ENCODE measurements at regions not wholly inside any gene's neighbourhood (a gene's known extent, or its start where the extent isn't known, plus 50 kb on each side); places are given as distances from the start of the nearest gene placed in this dataset.

- peak; percentile 38 to 59 for DNase-seq (ENCODE audit: low read depth in 2 of 2)
Observed at GRCh38 chr3:102229062-102229655, 205.7 kb upstream of the ZPLD1 start.

- no peak for DNase-seq (ENCODE audit: low read depth in 2 of 2)
Observed at GRCh38 chr3:102230057-102230456, 204.8 kb upstream of the ZPLD1 start.

- DNase-seq (ENCODE audit: low read depth in 2 of 2) = no peak
Observed at GRCh38 chr3:102233881-102234280, 200.9 kb upstream of the ZPLD1 start.

GRCh38 chr3:102235679-102236078 lies 199.1 kb upstream of the ZPLD1 start:
- no peak for DNase-seq (ENCODE audit: low read depth in 2 of 2)

- DNase-seq (ENCODE audit: low read depth in 2 of 2) = no peak
Observed at GRCh38 chr3:102237181-102237580, 197.6 kb upstream of the ZPLD1 start.

GRCh38 chr3:102237838-102238237 lies 197.0 kb upstream of the ZPLD1 start:
- no peak for DNase-seq (ENCODE audit: low read depth in 2 of 2)

GRCh38 chr3:102238362-102238761 lies 196.5 kb upstream of the ZPLD1 start:
- DNase-seq (ENCODE audit: low read depth in 2 of 2) = no peak

GRCh38 chr3:102240720-102241119 lies 194.1 kb upstream of the ZPLD1 start:
- no peak for DNase-seq (ENCODE audit: low read depth in 2 of 2)

GRCh38 chr3:102248981-102249705 lies 185.7 kb upstream of the ZPLD1 start:
- no peak for DNase-seq (ENCODE audit: low read depth in 2 of 2)

- DNase-seq (ENCODE audit: low read depth in 2 of 2) = no peak
Observed at GRCh38 chr3:102255736-102256135, 179.1 kb upstream of the ZPLD1 start.

- DNase-seq (ENCODE audit: low read depth in 2 of 2) = no peak
Observed at GRCh38 chr3:102258666-102259227, 176.1 kb upstream of the ZPLD1 start.

- DNase-seq (ENCODE audit: low read depth in 2 of 2) = no peak
Observed at GRCh38 chr3:102259663-102260062, 175.2 kb upstream of the ZPLD1 start.

GRCh38 chr3:102265720-102266119 lies 169.1 kb upstream of the ZPLD1 start:
- no peak for DNase-seq (ENCODE audit: low read depth in 2 of 2)

- no peak for DNase-seq (ENCODE audit: low read depth in 2 of 2)
Observed at GRCh38 chr3:102269406-102269805, 165.4 kb upstream of the ZPLD1 start.

- DNase-seq (ENCODE audit: low read depth in 2 of 2) = no peak
Observed at GRCh38 chr3:102290241-102290640, 144.6 kb upstream of the ZPLD1 start.

GRCh38 chr3:102295756-102296155 lies 139.1 kb upstream of the ZPLD1 start:
- no peak for DNase-seq (ENCODE audit: low read depth in 2 of 2)

GRCh38 chr3:102297072-102297658 lies 137.7 kb upstream of the ZPLD1 start:
- no peak for DNase-seq (ENCODE audit: low read depth in 2 of 2)

GRCh38 chr3:102299125-102299877 lies 135.5 kb upstream of the ZPLD1 start:
- no peak for DNase-seq (ENCODE audit: low read depth in 2 of 2)

- no peak for DNase-seq (ENCODE audit: low read depth in 2 of 2)
Observed at GRCh38 chr3:102301155-102301880, 133.5 kb upstream of the ZPLD1 start.

- no peak for DNase-seq (ENCODE audit: low read depth in 2 of 2)
Observed at GRCh38 chr3:102302020-102302419, 132.8 kb upstream of the ZPLD1 start.

- DNase-seq (ENCODE audit: low read depth in 2 of 2) = no peak
Observed at GRCh38 chr3:102304550-102304949, 130.3 kb upstream of the ZPLD1 start.

GRCh38 chr3:102307442-102307841 lies 127.4 kb upstream of the ZPLD1 start:
- no peak for DNase-seq (ENCODE audit: low read depth in 2 of 2)
